IMR-90 (cell line): ENCODE measurements at regions not wholly inside any gene's neighbourhood (a gene's known extent, or its start where the extent isn't known, plus 50 kb on each side); places are given as distances from the start of the nearest gene placed in this dataset.

Source experiments
- ATAC-seq: fragments of 200-7000 bp; cut with Tn5 transposase; 2 replicates; pipeline ENCODE4 v1.9.1; 2020; ENCODE audit warnings: low read depth, mild to moderate bottlenecking, moderate library complexity
- BruUV-seq: library from RNA; stranded (reverse); fragments of 400-500 nt; replicated peaks from 2 replicates; lab custom pipeline; 2021; lab: Mats Ljungman, UMichigan
- CTCF ChIA-PET: fragments of 300-600 bp; formaldehyde crosslinking; extraction: SDS; loops from one replicate; lab custom pipeline; 2021; ENCODE audit warnings: antibody characterized with exemption; lab: Yijun Ruan, JAX
- POLR2A ChIA-PET: fragments of 300-600 bp; sonication (Branson Sonifier 250); formaldehyde crosslinking; loops from one replicate; lab custom pipeline; 2022; ENCODE audit warnings: antibody characterized with exemption; ENCODE audit not compliant: unreplicated experiment; lab: Charles Lee
- DNase-seq: peaks from one replicate; pipeline ENCODE4 v3.0.0; 2013
- H2AFZ ChIP-seq: replicated peaks from 2 replicates; pipeline ENCODE3; 2013; ENCODE audit warnings: low read length, mild to moderate bottlenecking; ENCODE audit not compliant: poor library complexity
- H2AK5ac ChIP-seq: 2 replicates; pipeline ENCODE4 v1.6.1; 2013; ENCODE audit warnings: low read depth, low read length, inconsistent platforms
- H2AK9ac ChIP-seq: replicated peaks from 2 replicates; pipeline ENCODE3; 2013; ENCODE audit warnings: mild to moderate bottlenecking, low read depth, low read length, moderate library complexity; ENCODE audit not compliant: poor library complexity
- H2BK120ac ChIP-seq: 2 replicates; pipeline ENCODE4 v1.6.1; 2013; ENCODE audit warnings: low read depth, low read length, inconsistent platforms
- H2BK15ac ChIP-seq: 3 replicates; pipeline ENCODE4 v1.6.1; 2013; ENCODE audit warnings: low read depth, low read length, inconsistent platforms
- H2BK20ac ChIP-seq: 2 replicates; pipeline ENCODE4 v1.6.1; 2013; ENCODE audit warnings: low read depth, mild to moderate bottlenecking, inconsistent platforms, low read length, moderate library complexity
- H2BK5ac ChIP-seq: 2 replicates; pipeline ENCODE4 v1.6.1; 2013; ENCODE audit warnings: mild to moderate bottlenecking, low read depth, low read length, inconsistent platforms; ENCODE audit not compliant: poor library complexity, severe bottlenecking
- H3K14ac ChIP-seq: replicated peaks from 2 replicates; pipeline ENCODE4 v1.6.1; 2013; ENCODE audit warnings: low read depth, low read length, inconsistent platforms
- H3K18ac ChIP-seq: 2 replicates; pipeline ENCODE4 v1.6.1; 2013; ENCODE audit warnings: low read depth, low read length, control low read depth
- H3K23ac ChIP-seq: 2 replicates; pipeline ENCODE4 v1.6.1; 2013; ENCODE audit warnings: low read depth, low read length, inconsistent platforms
- H3K27ac ChIP-seq: 2 replicates; pipeline ENCODE4 v1.5.1; 2013; ENCODE audit warnings: mild to moderate bottlenecking, control low read depth, low read length; ENCODE audit not compliant: insufficient read depth
- H3K27me3 ChIP-seq: 2 replicates; pipeline ENCODE4 v1.6.1; 2013; ENCODE audit warnings: low read length; ENCODE audit not compliant: control insufficient read depth, insufficient read depth
- H3K36me3 ChIP-seq: 2 replicates; pipeline ENCODE4 v1.6.1; 2013; ENCODE audit warnings: low read length, mixed read lengths; ENCODE audit not compliant: control insufficient read depth, insufficient read depth
- H3K4ac ChIP-seq: 2 replicates; pipeline ENCODE4 v1.6.1; 2013; ENCODE audit warnings: low read depth, low read length, inconsistent platforms
- H3K4me1 ChIP-seq: 2 replicates; pipeline ENCODE4 v1.6.1; 2013; ENCODE audit warnings: low read length, mixed read lengths; ENCODE audit not compliant: control insufficient read depth, insufficient read depth
- H3K4me2 ChIP-seq: 2 replicates; pipeline ENCODE4 v1.6.1; 2013; ENCODE audit warnings: low read depth, mild to moderate bottlenecking, control low read depth, low read length, moderate library complexity
- H3K4me3 ChIP-seq: 2 replicates; pipeline ENCODE4 v1.5.1; 2013; ENCODE audit warnings: low read depth, mild to moderate bottlenecking, control low read depth, low read length, moderate library complexity; ENCODE audit not compliant: insufficient read depth
- H3K56ac ChIP-seq: 2 replicates; pipeline ENCODE4 v1.6.1; 2013; ENCODE audit warnings: low read length, inconsistent platforms; ENCODE audit not compliant: insufficient read depth; ENCODE audit errors: extremely low read depth
- H3K79me1 ChIP-seq, 2 experiments: 2 replicates each; pipeline ENCODE4 v1.6.1; 2013; ENCODE audit warnings: low read length in 2 of 2, inconsistent platforms in 1 of 2, low read depth in 1 of 2
- H3K9ac ChIP-seq: 2 replicates; pipeline ENCODE4 v1.6.1; 2013; ENCODE audit warnings: low read depth, low read length, control low read depth
- H3K9me1 ChIP-seq: 2 replicates; pipeline ENCODE4 v1.6.1; 2013; ENCODE audit warnings: low read length, inconsistent platforms; ENCODE audit not compliant: insufficient read depth
- H3K9me3 ChIP-seq: 2 replicates; pipeline ENCODE4 v1.6.1; 2013; ENCODE audit warnings: low read length; ENCODE audit not compliant: control insufficient read depth, insufficient read depth
- H4K20me1 ChIP-seq: 2 replicates; pipeline ENCODE4 v1.6.1; 2013; ENCODE audit warnings: low read length, inconsistent platforms; ENCODE audit not compliant: insufficient read depth
- H4K5ac ChIP-seq: 2 replicates; pipeline ENCODE4 v1.6.1; 2013; ENCODE audit warnings: mild to moderate bottlenecking, low read depth, low read length, control low read depth
- H4K8ac ChIP-seq, 2 experiments: 2 replicates each; pipeline ENCODE4 v1.6.1; 2013; ENCODE audit warnings: low read depth in 2 of 2, low read length in 2 of 2, control low read depth in 1 of 2, inconsistent platforms in 1 of 2
- H4K91ac ChIP-seq: 2 replicates; pipeline ENCODE4 v1.6.1; 2013; ENCODE audit warnings: low read depth, low read length, inconsistent platforms; ENCODE audit not compliant: insufficient read depth
- BHLHE40 ChIP-seq: fragments of 150-350 bp; IDR thresholded peaks from 2 replicates; pipeline ENCODE4 v1.6.1; 2016; ENCODE audit warnings: mild to moderate bottlenecking, low read depth, low read length
- MAZ ChIP-seq: IDR thresholded peaks from 2 replicates; pipeline ENCODE4 v1.6.1; 2012; ENCODE audit warnings: low read depth, mild to moderate bottlenecking, low read length, improper control_type of control experiment, moderate library complexity, borderline replicate concordance
- NFE2L2 ChIP-seq: fragments of 150-350 bp; IDR thresholded peaks from 2 replicates; pipeline ENCODE4 v1.6.1; 2016; ENCODE audit warnings: low read depth, mild to moderate bottlenecking, low read length
- POLR2A ChIP-seq: IDR thresholded peaks from 2 replicates; pipeline ENCODE4 v1.6.1; 2012; ENCODE audit warnings: mild to moderate bottlenecking, low read depth, low read length
- RFX5 ChIP-seq: IDR thresholded peaks from 2 replicates; pipeline ENCODE4 v1.8.0; 2012; ENCODE audit warnings: low read depth, mild to moderate bottlenecking, low read length, moderate library complexity
- USF2 ChIP-seq: fragments of 150-350 bp; IDR thresholded peaks from 2 replicates; pipeline ENCODE4 v1.6.1; 2017; ENCODE audit warnings: mild to moderate bottlenecking, antibody characterized with exemption, low read length, low read depth
- WGBS, 2 experiments: methylation state at CpG; one replicate each; pipeline versions ENCODE4 v1.1.5 to v1.1.7; 2013; ENCODE audit warnings: missing lambda C conversion rate in 2 of 2; ENCODE audit not compliant: insufficient read length in 1 of 2; ENCODE audit errors: extremely low coverage in 2 of 2; 5-methylcytosine and 5-hydroxymethylcytosine counted together
- dilution Hi-C: fragments of 300-500 bp; cut with HindIII; formaldehyde crosslinking; loops from one replicate; pipeline ENCODE4 v1.14.3; 2018; ENCODE audit warnings: low sequenced_read_pairs; ENCODE audit not compliant: unreplicated experiment
- in situ Hi-C: fragments of 300-500 bp; cut with MboI; formaldehyde crosslinking; loops from 3 replicates; pipeline ENCODE4 v1.14.3; 2019; ENCODE audit warnings: low sequenced_read_pairs, inconsistent platforms, mixed read lengths
- intact Hi-C: fragments of 100-400 bp; cut with micrococcal nuclease; formaldehyde crosslinking; loops from 2 replicates; pipeline ENCODE4 v1.10.0; 2022

GRCh38 chr2:53275743-53276142, 491.9 kb upstream of the CHAC2 start:
- ATAC-seq: no peak
- in situ Hi-C loops: no loop called here

More at GRCh38 chr2:53275743-53276142, 491.9 kb upstream of the CHAC2 start:
- dilution Hi-C loops (no loop called here), intact Hi-C loops (loop anchor here (10.0 kb wide), 1 partner anchor 469 kb away; no protein-coding TSS in a partner anchor)
- H3K79me1 ChIP-seq: no peaks in the 10 kb centered on the region
- no peak for DNase-seq
- TF ChIP-seq BHLHE40 (no peak), RFX5 (no peak), MAZ (no peak), POLR2A (no peak), NFE2L2 (no peak), USF2 (no peak)
- no peaks in the 10 kb centered on the region for H4K20me1 ChIP-seq
- no peaks in the 10 kb centered on the region for H3K9me1 ChIP-seq
- no peak overlapping the region for H2BK120ac ChIP-seq
- H3K9ac ChIP-seq: no peak overlapping the region
- no peak overlapping the region for H2AK9ac ChIP-seq
- no peaks in the 10 kb centered on the region for H3K27me3 ChIP-seq
- no peak overlapping the region for H3K18ac ChIP-seq
- CTCF ChIA-PET: interaction anchor here (0.6 kb wide), 1 partner anchor 105 kb away, joined by 3 read pairs; no protein-coding TSS in a partner anchor
- H3K4me3 ChIP-seq: no peak overlapping the region
- no peak overlapping the region for H3K27ac ChIP-seq
- no peak overlapping the region for H4K91ac ChIP-seq
- H2BK5ac ChIP-seq: no peak overlapping the region
- H4K8ac ChIP-seq: no peak overlapping the region
- H2BK15ac ChIP-seq: no peak overlapping the region
- no peak overlapping the region for H3K14ac ChIP-seq
- WGBS, 2 experiments: 36% methylated on average over 1 of the region's 1 CpG; no CpG with 5 or more reads in 1 of the 2 experiments
- POLR2A ChIA-PET: no interaction called here
- no peak overlapping the region for H3K4me2 ChIP-seq
- no peak overlapping the region for H4K5ac ChIP-seq
- no peak overlapping the region for H3K56ac ChIP-seq
- H3K36me3 ChIP-seq: no peaks in the 10 kb centered on the region
- H3K23ac ChIP-seq: no peak overlapping the region
- H3K9me3 ChIP-seq: no peaks in the 10 kb centered on the region
- no peak overlapping the region for H2BK20ac ChIP-seq
- no peaks in the 10 kb centered on the region for H3K4me1 ChIP-seq
- H3K4ac ChIP-seq: no peak overlapping the region
- H2AK5ac ChIP-seq: no peak overlapping the region
- no TSS peak for BruUV-seq
- no peak overlapping the region for H2AFZ ChIP-seq
